HG03521 (cell line): ENCODE measurements at regions not wholly inside any gene's neighbourhood (a gene's known extent, or its start where the extent isn't known, plus 50 kb on each side); places are given as distances from the start of the nearest gene placed in this dataset.
"Not testable (repeated sequence)": the region's sequence is repeated elsewhere in the genome, so short reads cannot be mapped to it uniquely, and the experiment has no call there.

Experiments
- ATAC-seq: cut with Tn5 transposase; IDR thresholded peaks from one replicate; pipeline ENCODE4 v1.9.1; 2021; ENCODE audit warnings: mild to moderate bottlenecking, moderate library complexity; ENCODE audit not compliant: unreplicated experiment

- ATAC-seq = no peak
Observed at GRCh38 chr15:19956124-19956796, 585.3 kb downstream of the GOLGA6L6 start.

DNA sequence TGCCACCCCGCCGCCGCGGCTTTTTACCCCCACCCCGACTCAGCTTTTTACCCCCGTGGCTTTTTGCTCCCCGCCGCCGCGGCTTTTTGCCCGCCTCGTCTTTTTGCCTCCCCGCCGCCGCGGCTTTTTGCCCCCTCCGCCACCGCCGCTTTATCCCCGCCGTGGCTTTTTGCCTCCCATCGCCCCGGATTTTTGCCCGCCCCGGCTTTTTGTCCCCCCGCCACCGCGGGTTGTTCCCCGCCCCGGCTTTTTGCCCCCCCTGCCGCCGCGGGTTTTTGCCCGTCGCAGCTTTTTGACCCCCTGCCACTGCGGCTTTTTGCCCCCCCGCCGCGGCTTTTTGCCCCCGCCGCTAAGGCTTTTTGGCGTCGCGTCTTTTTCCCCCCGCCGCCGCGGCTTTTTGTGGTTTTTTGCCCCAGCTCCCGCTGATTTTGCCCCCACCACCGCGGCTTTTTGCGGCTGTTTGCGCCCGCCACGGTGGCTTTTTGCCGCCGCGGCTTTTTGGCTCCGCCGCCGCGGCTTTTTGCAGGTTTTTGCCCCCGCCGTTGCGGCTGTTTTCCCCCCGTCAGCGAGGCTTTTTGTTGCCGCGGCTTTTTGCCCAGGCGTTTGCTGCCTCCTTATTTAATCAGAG is 597.2 kb downstream of the GOLGA6L6 start:
- ATAC-seq = no peak

DNA sequence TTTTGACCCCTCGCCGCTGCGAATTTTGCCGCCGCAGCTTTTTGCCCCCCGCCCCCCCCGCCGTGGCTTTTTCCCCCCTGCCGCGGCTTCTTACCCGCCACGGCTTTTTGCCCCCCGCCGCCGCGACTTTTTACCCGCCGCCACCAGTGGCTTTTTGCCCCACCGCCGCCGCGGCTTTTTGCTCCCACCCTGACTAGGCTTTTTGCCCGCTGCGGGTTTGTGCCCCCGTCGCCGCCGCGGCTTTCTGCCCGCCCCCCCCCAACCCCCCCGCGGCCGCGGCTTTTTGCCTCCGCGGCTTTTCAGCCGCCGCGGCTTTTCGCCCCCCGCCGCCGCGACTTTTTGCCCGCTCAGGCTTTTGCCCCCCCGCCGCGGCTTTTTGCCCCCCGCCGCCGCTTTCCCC is 598.1 kb downstream of the GOLGA6L6 start:
- no peak for ATAC-seq

- not testable (repeated sequence) for ATAC-seq
Observed at GRCh38 chr15:19903281-19903680, 638.3 kb downstream of the GOLGA6L6 start.

DNA sequence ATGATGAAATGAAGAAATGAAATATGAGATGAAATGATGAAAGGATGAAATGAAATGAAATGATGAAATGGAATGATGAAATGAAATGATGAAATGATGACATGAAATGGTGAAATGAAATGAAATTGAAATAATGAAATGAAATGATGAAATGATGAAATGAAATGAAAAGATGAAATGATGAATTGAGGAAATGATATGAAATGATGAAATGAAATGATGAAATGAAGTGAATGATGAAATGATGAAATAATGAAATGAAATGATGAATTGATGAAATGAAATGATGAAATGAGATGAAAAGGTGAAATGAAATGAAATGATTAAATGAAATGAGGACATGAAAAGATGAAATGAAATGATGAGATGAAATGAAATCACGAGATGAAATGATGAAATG is 639.2 kb downstream of the GOLGA6L6 start:
- ATAC-seq = not testable (repeated sequence)

DNA sequence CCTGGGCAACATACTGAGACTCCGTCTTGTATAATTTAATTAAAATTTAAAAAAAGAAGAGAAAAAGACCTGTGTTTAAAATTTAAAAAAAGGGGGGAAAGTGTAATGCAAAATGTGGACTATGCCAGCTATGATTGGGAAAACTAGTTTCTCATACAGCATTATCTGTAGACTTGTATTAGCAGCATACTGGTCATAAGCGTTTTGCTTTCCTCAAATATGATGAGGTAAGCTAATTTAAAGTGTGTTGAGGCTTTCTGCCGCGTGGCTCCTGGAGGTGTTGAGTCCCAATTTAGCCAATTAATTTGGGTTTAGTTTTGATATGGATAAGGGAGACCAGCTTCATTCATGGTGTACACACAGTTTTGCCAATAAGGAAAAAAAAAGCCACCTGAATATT is 640.2 kb downstream of the GOLGA6L6 start:
- ATAC-seq = not testable (repeated sequence)

GRCh38 chr15:19899021-19899824 is 642.4 kb downstream of the GOLGA6L6 start:
- no peak for ATAC-seq

DNA sequence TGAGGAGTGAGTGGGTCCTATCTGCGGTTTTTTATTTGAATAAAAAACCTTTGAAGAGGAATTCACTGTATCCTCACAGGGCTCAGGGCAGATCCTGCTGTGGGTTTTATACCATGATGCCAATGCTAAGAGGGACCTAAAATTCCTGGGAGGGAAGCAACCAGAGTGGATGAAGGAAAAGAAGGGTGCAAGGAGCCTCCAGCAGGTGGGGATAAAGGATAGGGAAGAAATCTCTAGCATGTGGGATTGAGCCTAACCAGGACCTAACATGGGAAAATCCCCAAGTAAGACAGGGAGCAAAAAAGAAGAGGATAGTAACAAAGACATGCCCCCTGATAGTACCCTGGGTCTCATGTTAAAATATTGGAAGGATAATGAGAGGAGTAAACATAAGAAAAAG is 652.8 kb downstream of the GOLGA6L6 start:
- not testable (repeated sequence) for ATAC-seq

DNA sequence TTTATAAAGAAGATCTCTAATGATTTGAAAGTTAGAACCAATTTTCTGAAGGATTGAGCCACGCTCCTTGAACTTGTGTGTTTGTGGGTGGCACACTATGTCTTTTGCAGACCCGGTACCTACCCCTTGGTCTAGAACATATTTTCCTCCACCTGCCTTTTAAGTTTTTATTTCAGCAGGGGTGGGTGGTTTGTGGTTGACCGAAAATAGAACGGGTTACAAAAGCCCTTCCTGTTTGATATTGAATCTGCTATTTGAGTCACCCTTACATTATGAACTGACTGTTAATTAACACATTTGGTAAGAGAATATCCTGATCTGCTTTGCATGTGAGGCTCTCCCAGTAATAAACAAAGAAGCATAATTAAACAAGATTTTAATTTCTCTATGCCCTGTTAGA is 697.5 kb downstream of the GOLGA6L6 start:
- not testable (repeated sequence) for ATAC-seq
